ENCODE measurements at regions not wholly inside any gene's neighbourhood (a gene's known extent, or its start where the extent isn't known, plus 50 kb on each side); places are given as distances from the start of the nearest gene placed in this dataset.
"Not testable (repeated sequence)": the region's sequence is repeated elsewhere in the genome, so short reads cannot be mapped to it uniquely, and the experiment has no call there.

DNA sequence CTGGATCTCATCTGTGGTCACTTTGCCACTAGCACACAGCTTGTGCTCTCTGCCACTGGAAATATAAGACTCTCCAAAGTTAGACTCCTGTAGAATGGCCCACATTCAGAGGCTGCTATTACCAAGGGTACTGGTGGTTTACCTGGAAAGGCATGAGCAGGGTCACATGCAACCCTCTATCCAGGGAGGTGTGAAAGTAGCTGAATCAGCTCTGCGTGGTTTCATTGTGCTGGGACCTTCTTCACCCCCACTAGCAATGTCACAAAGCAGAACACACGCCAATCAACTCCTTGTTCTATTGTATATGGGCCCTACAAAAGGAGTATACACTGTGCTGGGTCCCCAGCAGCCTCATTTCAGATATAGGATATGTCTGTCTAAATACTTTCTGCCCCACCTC lies 353.6 kb upstream of the AUTS2 start:
- DNase-seq, result no peak

DNA sequence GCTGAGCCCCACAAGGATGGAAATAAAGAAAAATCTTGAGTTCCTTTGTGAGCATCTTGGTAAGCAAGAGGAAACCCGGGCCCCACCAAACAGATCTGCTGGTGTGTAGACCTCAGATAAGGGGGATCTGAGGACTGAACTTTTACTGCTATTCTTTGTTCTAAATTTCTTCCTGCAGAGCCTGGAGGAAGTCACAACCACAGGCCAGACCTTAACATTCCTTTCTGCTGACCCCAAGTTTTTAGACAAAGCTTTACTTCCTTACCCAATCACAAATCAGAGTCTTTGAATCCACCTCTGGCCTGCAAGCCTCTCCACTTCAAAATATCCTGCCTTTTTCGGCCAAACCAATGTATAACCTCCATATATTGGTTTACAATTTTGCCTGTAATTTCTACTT lies 352.6 kb upstream of the AUTS2 start:
- no peak for DNase-seq

DNA sequence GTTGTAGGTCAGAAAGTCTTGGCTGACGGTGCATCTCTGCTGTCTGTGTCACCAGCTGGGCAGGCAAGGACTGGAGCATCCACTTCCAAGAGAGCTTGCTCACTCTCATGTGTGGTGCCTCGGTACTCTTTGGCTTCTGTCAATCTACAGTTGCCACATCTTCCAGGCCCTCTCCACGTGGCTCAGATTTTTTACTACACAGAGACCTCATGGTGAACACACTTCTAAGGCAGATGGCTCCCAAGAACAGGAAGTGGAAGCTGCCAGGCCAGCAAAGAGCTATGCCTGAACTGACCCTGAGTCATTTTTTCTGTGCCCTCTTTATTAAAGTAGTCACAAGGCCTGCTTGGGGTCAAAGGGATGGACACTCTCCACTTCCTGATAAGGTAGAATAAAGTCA lies 351.5 kb upstream of the AUTS2 start:
- DNase-seq, result no peak

DNA sequence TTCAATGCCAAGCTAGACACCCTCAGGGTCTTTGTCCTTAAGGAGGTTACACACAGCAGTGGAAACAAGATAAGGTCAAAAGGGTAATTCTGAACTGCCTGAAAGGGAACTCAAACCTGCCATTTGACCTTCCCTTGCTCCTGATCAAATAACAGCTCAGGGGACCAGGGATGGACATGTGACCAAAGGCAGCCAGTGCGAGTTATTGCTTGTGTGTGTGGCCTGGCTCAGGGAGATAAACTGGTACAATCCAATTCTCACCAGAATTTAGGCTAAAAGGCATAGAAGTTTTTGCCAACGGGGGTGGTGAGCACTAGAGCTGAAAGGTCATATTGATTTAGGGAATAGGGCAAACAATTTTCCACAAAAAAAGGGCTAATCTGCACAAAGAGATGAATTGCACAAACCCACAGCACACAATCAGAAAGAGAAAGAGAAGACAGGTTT lies 349.9 kb upstream of the AUTS2 start:
- DNase-seq, result not testable (repeated sequence)

DNA sequence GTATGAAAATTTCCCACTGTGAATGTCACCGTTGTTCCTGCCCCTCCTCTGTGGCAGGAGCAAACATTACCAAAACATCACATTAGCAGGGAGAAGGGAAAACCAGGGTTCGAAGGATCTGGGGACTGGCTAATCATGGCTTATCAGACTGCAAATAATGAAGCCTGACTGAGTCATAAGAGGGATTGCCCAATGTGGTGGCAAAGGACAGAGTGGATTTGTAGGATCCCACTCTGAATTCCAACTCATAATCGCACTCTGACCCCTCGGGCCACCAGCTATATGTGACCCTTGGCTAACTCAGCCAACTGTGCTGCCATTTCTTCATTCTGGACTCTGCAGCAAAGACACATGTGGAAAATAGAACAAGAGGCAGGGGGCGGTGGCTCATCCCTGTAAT lies 347.3 kb upstream of the AUTS2 start:
- no peak for DNase-seq

DNA sequence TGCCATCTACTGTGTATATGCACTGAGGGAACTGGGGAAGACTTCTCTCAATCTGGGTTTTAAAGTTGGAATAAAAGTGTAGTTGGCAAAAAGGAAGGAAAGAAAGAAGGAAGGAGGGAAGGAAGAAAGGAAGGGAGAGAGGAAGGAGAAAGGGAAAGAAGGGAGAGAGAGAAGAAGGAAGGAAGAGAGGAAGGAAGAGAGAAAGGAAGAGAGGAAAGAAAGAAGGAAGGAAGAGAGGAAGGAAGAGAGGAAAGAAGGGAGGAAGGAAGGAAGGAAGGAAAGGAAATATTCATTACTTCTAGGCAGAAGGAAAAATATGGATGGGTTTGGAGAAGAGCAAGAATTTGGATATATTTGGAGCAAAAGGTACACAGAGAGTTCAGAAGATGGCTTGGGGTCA lies 343.6 kb upstream of the AUTS2 start:
- DNase-seq, result no peak

DNA sequence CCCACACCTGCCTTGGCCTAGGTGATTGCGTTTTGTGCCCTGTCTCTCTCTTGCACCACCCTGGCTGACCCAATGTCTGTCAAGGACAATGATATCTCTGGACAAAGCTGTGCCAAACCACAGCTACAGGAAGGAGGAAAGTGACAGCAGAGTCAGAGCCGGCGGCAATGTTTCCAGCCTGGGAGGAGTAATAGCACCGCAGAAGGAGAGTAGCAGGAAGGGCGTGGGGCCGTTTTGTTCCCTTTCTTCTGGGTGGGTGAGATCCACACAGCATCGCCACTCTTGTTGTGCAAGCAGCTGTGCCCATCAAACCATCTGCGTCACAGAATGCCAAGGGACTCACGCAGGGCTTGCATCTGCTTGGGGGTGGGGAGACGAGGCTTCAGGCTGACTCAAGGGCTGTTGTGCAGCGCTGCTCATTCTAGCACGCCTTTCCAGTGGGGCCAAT lies 341.6 kb upstream of the AUTS2 start:
- DNase-seq, result no peak

DNA sequence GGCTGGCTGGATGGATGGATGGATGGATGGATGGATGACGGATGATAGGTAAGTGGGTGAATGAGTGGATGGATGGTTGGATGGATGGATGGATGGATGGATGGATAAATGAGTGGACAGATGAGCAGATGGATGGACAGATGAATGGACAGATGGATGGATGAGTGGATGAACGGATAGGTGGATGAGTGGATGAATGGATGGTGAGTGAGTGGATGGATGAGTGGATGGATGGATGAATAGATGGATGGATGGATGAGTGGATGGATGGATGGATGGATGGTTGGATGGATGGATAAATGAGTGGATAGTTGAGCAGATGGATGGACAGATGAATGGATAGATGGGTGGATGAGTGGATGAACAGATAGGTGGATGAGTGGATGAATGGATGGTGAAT lies 340.7 kb upstream of the AUTS2 start:
- DNase-seq, result no peak

DNA sequence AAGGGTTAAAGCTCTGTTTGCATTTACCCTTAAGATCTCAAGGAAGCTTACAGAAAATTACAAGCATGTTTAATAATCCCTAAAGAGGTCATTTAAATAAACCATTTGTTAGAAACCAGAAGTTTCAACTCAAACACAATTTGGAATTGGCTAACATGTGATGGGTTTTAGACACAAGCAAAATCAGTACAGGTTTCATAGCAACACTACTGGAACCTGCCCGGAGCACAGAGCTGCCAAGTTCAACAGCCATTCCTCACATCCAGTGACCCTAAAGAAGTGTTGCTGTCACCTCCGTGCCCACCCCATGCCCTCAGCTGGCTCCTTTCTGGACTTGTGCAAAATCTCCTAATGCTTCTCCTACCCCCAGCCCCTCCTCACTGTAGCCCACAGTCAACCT lies 338.8 kb upstream of the AUTS2 start:
- no peak for DNase-seq

DNA sequence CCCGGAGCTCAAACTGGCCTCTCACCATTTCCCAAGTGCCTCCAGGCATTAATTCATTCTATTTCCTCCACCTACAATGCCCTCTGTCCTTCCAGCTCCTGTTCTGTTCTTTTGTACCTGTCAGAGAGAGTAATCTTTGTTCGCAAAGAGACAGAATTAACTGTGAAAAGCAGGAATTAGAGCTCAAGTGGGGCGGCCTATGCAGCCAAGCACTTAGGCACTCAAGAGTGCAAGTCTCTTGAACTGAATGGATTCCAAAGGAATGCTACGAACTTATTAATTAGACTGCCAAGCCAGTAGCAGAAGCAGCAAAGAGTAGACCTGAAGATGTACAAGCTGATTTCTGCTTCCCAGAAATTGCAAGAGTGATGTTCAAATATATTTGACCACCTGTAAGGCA lies 338.3 kb upstream of the AUTS2 start:
- no peak for DNase-seq

DNA sequence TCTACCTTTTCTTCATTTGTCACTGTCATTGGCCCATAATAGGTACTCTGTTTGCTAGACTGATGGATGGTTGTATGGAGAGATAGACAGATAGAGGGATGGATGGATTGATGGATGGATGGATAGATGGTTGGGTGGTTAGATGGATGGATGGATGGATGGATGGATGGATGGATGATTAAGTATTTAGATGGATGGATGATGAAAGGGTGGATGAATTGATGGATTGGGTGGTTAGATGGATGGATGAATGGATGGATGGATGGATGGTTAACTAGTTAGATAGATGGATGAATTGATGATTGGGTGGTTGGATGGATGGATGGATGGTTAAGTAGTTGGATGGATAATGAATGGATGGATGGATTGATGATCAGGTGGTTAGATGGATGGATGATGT lies 334.7 kb upstream of the AUTS2 start:
- no peak for DNase-seq

DNA sequence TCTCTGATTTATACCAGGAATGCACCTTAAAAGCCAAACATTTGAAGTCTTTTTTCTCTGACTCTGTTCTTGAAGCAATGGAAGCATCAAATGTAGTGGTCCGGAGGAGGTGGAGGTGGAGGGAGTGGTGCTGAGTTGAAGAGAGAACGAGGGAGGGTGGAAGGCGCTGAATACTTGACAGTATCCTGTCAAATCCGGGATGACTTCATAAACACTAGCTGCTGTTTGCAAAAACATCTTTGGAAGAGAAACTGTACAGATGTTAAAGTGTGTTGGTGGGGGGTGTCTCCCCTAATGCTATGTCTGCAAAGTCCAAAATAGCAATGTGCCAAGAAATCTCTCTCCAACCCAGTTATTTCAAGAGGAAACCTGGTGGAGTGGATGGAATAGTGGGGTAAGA lies 328.5 kb upstream of the AUTS2 start:
- no peak for DNase-seq

DNA sequence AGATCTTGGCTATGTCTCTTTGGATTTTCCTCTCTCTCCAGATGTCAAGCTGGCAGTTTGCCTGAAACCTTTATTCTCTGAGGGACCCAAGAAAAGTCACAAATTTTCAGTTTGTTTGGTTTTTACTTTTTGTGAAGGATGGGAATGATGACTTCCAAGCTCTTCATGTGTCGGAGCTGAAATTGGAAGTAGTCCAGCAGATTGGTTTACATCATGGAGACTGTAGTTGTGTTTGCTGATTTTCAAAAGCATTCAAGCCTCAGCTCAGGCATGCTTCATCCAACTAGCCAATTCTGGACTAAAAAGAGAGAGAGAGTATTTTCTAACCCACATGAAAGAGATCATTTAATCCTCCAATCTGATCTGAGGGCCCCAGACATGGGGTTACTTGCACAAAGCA lies 326.2 kb upstream of the AUTS2 start:
- DNase-seq, result no peak

DNA sequence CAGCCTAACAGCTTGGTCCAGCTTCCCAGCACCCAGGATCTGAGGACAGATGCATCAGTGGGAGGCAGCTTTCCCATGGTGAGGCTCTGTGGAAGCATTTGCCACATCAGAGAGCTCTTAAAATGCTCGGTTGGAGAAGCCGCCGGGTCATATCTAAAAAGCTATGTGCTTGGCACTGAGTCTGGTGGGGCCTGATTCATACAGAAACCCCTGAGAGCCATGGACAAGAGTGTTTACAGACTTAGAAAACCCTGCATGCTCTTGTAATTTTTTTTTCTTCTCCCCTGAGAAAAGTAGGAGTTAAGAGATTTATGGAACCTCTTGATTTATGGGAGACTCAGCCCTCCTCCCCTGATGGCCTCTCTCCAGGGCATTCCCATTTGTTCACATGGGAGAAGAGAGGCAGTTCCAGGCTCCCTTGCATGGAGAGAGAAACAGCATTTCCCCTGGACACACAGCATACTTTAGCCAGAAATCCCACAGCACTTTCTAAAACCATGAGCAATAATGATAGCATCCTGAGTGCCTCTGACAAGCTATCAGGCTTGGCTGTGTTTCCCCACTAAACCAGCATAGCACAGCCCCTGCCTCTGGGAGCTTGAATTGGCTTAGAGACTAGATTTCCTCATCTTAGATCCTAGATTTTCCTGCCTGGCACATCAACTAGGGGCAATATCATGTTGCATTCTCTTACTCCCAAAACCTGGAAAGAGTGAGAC lies 322.1 kb upstream of the AUTS2 start:
- DNase-seq, result no peak

DNA sequence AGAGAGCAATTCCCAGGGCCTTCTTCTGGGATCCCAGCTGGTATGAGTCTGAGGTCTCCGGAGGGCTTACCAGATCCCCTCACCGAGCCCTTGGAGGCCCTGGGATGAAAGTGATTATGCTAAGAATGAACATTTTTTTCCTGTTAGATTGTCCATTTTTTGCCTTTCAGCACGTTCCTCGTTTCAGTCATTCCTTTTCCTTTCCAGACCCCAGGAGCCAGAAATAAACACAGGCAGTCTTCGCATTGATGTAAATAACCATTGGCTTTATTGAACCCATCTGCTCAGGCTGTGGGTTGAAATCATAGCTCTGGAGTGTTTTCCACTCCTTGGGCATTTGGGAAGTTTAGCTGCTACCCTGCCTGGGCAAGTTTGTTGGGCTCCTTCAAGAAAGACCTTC lies 320.9 kb upstream of the AUTS2 start:
- no peak for DNase-seq

DNA sequence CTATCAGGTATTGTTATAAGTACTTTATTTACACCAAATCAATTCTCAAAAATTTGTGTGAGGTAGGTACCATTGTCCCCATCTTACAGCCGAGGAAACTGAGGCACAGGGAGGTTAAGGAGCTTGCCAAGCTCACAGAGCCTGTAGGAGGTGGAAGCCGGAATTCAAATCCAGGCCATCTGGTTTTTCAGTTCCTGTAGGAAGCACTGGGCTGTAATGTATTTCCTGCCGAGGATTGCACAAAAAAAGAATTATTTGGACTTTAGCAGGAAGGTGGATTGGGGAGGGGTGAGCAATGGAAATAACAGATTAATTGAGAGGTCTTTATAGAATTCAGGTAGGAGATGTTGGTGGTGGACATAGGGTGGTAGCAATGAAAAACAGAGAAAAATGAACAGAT lies 315.3 kb upstream of the AUTS2 start:
- no peak for DNase-seq

DNA sequence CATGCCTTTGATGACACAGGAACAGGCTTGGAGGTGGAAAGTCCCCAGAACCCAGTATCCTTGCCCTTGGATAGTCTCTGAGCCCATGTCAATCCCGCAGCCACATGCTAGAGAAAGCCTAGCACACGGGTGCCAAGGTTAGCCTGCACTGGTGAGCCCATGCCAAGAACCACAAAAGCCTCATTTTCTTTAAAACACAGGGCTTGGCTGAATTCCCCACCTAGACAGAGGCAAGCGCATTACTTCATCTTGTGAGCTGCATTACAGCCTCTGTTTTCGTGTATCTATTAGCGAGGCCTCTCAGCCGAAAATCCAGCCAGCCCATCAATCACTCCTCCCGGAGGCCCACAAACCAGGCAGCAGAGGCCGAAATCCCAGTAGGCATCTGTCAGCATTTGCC lies 314.9 kb upstream of the AUTS2 start:
- no peak for DNase-seq

DNA sequence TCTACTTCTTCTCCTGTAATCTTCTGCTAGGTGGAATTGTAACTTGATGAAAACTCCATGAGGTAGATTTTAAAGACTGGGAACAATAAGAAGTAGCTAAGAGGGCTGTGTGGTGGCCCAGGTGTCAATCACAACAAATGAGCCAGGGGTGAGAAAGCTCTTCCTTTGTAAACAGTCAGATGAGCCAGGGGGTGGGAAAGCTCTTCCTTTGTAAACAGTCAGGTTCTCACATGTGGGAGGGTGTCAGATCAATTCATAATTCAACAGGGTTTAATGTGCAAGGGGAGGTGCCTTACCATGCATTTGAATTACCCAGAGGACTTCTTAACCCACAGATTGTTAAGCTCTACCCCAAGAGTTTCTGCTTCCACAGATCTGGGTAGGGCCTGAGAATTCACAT lies 312.4 kb upstream of the AUTS2 start:
- no peak for DNase-seq

DNA sequence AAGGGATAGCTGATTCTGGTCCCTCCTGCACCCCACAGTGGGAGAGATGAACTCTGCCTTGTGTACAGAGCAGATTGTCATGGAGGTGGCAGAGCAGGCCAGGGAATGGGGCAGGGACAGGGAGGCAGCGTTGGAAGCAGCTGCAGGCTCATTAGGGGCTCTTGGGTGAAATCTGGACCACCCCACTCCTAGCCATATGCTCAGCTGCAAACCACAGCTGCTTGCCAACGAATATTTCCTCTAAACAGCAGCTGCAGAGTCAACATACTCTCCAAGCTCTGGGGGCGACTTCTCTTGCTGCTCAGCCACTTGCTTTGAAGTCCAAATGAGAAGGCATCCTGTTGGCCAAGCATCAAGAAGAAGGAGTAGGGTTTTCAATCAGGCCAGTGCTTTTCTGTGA lies 302.3 kb upstream of the AUTS2 start:
- DNase-seq, result no peak

DNA sequence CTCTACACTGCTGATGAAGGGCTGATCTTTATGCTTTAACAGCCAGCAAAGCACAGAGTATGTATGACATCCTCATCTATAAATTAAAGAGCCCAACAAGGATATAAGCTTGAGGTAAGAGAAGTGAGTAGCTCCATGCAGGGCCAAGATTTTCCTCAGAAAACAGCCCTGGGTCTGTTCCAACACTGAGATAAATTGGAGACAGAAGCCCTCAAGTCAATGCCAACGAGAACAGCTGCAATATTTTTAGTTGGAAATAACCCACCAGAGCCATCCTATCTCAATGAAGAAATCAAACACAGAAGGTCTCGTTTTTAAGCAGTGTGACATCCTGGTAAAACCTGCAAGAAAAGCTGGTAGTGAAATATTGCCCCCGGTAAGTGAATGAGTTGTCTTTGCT lies 297.0 kb upstream of the AUTS2 start:
- DNase-seq, result no peak

DNA sequence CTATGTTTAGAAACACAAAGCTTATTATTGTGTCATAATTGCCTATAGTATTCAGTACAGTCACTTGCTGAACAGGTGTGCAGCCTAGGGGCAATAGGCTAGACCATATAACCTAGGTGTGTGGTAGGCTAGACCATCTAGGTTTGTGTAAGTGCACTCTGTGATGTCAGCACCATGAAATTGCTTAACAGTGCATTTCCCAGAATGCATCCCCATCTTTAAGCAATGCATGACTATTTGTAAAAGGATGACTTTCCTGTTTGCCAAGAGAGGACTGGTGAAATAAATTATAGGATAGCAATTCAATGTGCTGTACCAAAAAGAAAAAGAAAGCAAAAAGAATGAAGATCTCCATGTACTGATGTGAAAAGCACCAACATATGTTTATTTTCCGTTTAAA lies 288.7 kb upstream of the AUTS2 start:
- DNase-seq, result no peak

DNA sequence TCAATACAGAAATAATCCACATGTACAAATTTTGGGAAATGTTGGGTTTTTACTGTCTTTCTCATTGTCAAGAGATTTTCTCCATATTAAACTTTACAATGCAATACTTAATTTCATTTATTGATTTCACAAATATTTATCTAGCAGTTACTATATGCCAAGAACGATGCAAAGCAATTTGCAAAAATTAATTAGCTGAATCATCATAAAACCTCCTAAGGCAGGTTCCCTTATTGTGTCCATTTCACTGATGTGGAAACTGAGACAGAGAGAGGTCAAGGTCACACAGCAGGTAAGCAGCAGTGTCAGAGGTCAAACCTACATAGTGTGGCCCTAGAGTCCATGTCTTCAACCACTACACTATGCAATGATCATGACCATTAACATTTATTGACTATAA lies 286.8 kb upstream of the AUTS2 start:
- no peak for DNase-seq

DNA sequence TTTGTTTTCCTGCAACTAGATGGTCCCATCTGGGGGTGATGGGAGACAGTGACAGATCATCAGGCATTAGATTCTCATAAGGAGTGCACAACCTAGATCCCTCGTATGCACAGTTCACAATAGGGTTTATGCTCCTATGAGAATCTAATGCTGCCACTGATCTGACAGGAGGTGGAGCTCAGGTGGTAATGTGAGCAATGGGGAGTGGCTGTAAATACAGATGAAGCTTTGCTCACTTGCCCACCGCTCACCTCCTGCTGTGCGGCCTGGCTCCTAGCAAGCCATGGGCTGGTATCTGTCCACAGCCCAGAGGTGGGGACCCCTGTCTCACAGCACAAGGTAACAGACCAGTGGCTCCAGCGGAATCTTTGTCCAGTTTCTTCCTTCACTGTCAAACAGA lies 284.4 kb upstream of the AUTS2 start:
- not testable (repeated sequence) for DNase-seq

DNA sequence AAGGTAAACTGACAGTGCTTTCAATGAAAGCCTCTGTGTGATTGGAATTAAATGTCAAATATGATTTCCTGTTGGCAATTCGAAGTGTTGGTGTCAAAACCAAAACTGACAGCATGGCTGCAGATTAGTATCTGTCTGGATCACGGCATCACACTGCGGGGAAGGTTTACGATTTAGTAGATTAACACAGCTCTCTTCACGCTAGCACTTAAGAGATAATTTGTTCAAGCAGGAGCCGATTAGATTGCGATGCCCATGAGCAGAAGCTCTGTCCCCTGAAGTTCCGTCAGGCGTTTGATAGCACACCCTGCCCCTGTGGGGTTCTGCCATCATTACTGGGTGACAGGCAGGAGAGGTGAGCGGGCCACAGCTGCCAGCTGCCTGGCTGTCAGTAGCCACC lies 279.5 kb upstream of the AUTS2 start:
- DNase-seq, result no peak

DNA sequence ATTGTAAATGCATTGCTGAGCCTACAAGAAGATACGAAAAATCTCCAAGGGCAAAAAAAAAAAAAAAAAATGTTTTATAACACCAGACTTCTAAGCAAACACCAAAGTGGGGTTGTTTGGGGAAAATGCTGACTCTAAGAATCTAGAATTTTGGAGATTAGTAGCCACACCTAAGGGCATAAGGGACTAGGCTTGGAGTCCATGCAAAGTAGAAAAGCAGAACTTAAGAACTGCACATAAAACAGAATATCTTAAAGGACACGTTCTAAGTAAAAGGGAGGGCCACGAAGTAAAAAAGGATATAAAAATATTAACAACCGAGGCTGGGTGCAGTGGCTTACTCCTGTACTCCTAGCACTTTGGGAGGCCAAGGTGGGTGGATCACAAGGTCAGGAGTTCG lies 269.8 kb upstream of the AUTS2 start:
- DNase-seq, result no peak

DNA sequence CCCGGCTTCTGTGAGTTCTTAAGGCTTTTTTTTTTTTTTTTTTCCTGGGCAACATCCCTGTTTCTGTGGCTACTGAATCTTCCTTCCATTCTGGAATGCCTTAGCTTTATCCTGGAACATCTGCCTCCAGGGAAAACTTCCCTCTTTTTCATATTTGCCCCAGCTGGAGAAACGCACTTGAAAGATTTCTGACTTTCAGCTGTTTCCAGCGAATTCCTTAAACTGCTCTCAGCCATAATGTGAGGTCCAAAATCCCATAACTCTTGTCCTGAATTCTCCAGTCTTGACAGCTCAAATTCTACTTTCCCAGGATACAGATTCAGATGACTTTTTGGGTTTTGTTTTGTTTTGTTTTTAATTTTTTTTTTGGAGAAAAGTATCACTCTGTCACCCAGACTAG lies 263.6 kb upstream of the AUTS2 start:
- no peak for DNase-seq
